ENCODE measurements at regions not wholly inside any gene's neighbourhood (a gene's known extent, or its start where the extent isn't known, plus 50 kb on each side); places are given as distances from the start of the nearest gene placed in this dataset.

GRCh38 chr5:62982348-62982747, 403.7 kb downstream of the LRRC70 start:
- H3K36me3 ChIP-seq (ENCODE audit: insufficient read depth, low read length): no peaks in the 10 kb centered on the region
- no peak overlapping the region for H3K4me2 ChIP-seq (ENCODE audit: low read length)
- H4K20me1 ChIP-seq (ENCODE audit: insufficient read depth, low read length): no peaks in the 10 kb centered on the region
- no peaks in the 10 kb centered on the region for H3K9me3 ChIP-seq (ENCODE audit: low read length)
- H3K27ac ChIP-seq (ENCODE audit: low read depth, low read length, poor library complexity, severe bottlenecking): no peak overlapping the region
- TF ChIP-seq CTCF (IDR thresholded peaks at IDR 0.05; ENCODE audit: low read length) (no peak), EZH2 (IDR thresholded peaks at IDR 0.05; ENCODE audit: borderline replicate concordance, low read length) (no peak)
- no peaks in the 10 kb centered on the region for H3K27me3 ChIP-seq (ENCODE audit: insufficient read depth, low read length)
- no peak overlapping the region for H3K4me3 ChIP-seq (ENCODE audit: low read depth, low read length, poor library complexity, severe bottlenecking)
- no peak overlapping the region for H3K9ac ChIP-seq (ENCODE audit: low read length)
- H3K4me1 ChIP-seq (ENCODE audit: insufficient read depth, low read length, severe bottlenecking): no peaks in the 10 kb centered on the region
- no peaks in the 10 kb centered on the region for H3K9me2 ChIP-seq (ENCODE audit: low read depth, low read length)
- no peak overlapping the region for H2AFZ ChIP-seq (ENCODE audit: low read length)
- H3K79me2 ChIP-seq (ENCODE audit: insufficient read depth, low read length): no peaks in the 10 kb centered on the region
- no peaks in the 10 kb centered on the region for H3F3A ChIP-seq (ENCODE audit: insufficient read depth, low read length)

DNA sequence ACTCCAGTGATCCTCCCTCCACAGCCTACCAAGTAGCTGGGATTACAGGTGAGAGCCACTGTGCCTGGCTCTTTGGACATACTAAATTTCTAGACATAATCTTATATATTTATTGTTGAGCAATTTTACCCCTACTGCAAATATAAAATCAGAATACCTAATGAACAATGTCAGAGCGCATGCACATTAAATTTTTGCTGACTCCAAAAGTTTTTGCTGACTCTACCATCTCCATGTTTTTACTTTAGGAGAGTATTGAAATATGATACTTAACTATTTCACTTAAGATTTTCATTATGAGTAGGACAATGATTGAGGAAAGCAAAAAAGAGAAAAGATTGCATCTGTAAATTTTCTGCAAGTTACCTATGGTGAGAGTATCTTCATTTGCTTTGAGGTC, 402.3 kb downstream of the LRRC70 start:
- H3K27me3 ChIP-seq (ENCODE audit: insufficient read depth, low read length): no peaks in the 10 kb centered on the region
- no peak overlapping the region for H3K9ac ChIP-seq (ENCODE audit: low read length)
- H2AFZ ChIP-seq (ENCODE audit: low read length): no peak overlapping the region
- no peaks in the 10 kb centered on the region for H3K79me2 ChIP-seq (ENCODE audit: insufficient read depth, low read length)
- no peak overlapping the region for H3K4me3 ChIP-seq (ENCODE audit: low read depth, low read length, poor library complexity, severe bottlenecking)
- H3K9me3 ChIP-seq (ENCODE audit: low read length): no peaks in the 10 kb centered on the region
- H3K36me3 ChIP-seq (ENCODE audit: insufficient read depth, low read length): no peaks in the 10 kb centered on the region
- no peaks in the 10 kb centered on the region for H3K4me1 ChIP-seq (ENCODE audit: insufficient read depth, low read length, severe bottlenecking)
- H3K27ac ChIP-seq (ENCODE audit: low read depth, low read length, poor library complexity, severe bottlenecking): no peak overlapping the region
- no peaks in the 10 kb centered on the region for H4K20me1 ChIP-seq (ENCODE audit: insufficient read depth, low read length)
- no peak overlapping the region for H3K4me2 ChIP-seq (ENCODE audit: low read length)
- no peaks in the 10 kb centered on the region for H3F3A ChIP-seq (ENCODE audit: insufficient read depth, low read length)
- TF ChIP-seq EZH2 (IDR thresholded peaks at IDR 0.05; ENCODE audit: borderline replicate concordance, low read length) (no peak), CTCF (IDR thresholded peaks at IDR 0.05; ENCODE audit: low read length) (no peak)
- no peaks in the 10 kb centered on the region for H3K9me2 ChIP-seq (ENCODE audit: low read depth, low read length)

DNA sequence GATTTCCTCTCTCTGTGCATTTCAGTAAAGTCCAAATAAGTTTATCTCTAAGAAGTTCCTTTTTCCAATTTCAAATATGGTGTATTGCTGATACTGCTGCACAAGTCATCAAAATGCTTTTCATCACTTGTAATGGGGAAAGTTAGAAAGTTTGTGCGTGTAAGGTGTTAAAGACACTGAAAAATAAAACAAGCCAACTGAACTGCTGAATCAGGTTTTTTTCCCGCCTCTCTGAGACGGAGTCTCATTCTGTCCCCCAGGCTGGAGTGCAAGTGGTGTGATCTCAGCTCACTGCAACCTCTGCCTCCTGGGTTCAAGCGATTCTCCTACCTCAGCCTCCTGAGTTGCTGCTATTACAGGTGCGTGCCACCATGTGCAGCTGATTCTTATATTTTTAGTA, 400.9 kb downstream of the LRRC70 start:
- H3K4me1 ChIP-seq (ENCODE audit: insufficient read depth, low read length, severe bottlenecking): no peaks in the 10 kb centered on the region
- no peaks in the 10 kb centered on the region for H3K27me3 ChIP-seq (ENCODE audit: insufficient read depth, low read length)
- H4K20me1 ChIP-seq (ENCODE audit: insufficient read depth, low read length): no peaks in the 10 kb centered on the region
- H2AFZ ChIP-seq (ENCODE audit: low read length): no peak overlapping the region
- no peak overlapping the region for H3K4me2 ChIP-seq (ENCODE audit: low read length)
- no peak overlapping the region for H3K9ac ChIP-seq (ENCODE audit: low read length)
- H3K9me2 ChIP-seq (ENCODE audit: low read depth, low read length): no peaks in the 10 kb centered on the region
- H3K4me3 ChIP-seq (ENCODE audit: low read depth, low read length, poor library complexity, severe bottlenecking): no peak overlapping the region
- no peaks in the 10 kb centered on the region for H3K79me2 ChIP-seq (ENCODE audit: insufficient read depth, low read length)
- no peaks in the 10 kb centered on the region for H3K36me3 ChIP-seq (ENCODE audit: insufficient read depth, low read length)
- no peaks in the 10 kb centered on the region for H3K9me3 ChIP-seq (ENCODE audit: low read length)
- TF ChIP-seq CTCF (IDR thresholded peaks at IDR 0.05; ENCODE audit: low read length) (no peak), EZH2 (IDR thresholded peaks at IDR 0.05; ENCODE audit: borderline replicate concordance, low read length) (no peak)
- H3F3A ChIP-seq (ENCODE audit: insufficient read depth, low read length): no peaks in the 10 kb centered on the region
- no peak overlapping the region for H3K27ac ChIP-seq (ENCODE audit: low read depth, low read length, poor library complexity, severe bottlenecking)

Data from OCI-LY1 (cell line).